GM20431 (cell line): ENCODE measurements at regions not wholly inside any gene's neighbourhood (a gene's known extent, or its start where the extent isn't known, plus 50 kb on each side); places are given as distances from the start of the nearest gene placed in this dataset.

Experiments used
- in situ Hi-C: fragments of 300-500 bp; cut with MseI, MboI; formaldehyde crosslinking; loops from one replicate; pipeline ENCODE4 v1.15.0; 2020; ENCODE audit warnings: low sequenced_read_pairs; ENCODE audit not compliant: unreplicated experiment

DNA sequence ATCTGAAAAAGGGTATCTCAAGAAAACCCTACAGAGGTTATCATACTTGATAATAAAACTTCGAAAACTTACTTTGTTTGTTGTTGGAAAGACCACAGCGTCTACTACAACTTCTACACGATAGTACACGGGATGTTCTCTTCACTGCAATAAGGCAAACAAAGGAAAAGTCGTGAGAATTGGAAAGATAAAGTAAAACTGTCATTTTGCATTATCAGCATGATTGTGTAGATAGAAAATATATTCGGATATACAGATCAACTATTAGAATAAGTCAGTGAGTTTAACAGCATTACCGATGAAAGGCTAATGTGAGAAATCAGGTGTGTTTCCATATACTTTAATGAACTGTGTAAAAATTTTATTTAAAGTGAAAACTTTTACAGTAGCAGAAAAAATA is 287.4 kb downstream of the KLF6 start:
- in situ Hi-C loops, result no loop called here

DNA sequence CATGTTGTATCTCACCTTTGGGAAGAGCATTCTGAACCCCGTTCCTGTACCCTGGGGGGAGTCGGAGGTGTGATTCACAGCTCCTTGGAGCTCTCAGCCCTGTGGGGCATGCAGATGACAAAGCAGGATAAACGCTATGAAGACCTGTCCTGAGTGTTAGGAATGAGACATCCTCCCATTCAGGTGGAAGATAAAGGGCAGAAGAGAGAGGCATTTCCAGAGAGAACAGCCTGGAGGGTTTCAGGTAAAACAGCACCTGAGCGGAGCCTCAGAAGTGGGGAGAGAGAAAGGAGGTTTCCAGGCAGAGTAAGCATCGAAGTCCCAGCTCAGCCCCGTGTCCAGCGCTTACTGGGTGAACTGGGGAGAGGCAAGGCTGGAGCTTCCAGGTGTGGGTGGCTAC is 288.9 kb downstream of the KLF6 start:
- in situ Hi-C loops, result no loop called here

DNA sequence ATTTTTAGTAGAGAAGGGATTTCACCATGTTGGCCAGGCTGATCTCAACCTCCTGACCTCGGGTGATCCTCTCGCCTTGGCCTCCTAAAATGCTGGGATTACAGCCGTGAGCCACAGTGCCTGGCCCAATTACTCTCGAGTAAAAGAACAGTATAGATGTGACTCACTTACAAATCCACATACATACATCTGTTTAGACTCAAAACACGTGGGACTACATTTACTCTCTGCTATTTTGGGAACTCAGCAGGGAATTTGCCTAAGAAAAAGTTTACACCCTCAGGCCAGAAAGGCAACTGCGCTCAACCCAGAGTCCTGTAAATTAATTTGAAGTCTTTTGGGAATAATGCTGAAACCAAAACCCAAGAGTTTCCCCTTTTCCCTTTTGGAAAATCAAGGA is 289.7 kb downstream of the KLF6 start:
- in situ Hi-C loops, result no loop called here

DNA sequence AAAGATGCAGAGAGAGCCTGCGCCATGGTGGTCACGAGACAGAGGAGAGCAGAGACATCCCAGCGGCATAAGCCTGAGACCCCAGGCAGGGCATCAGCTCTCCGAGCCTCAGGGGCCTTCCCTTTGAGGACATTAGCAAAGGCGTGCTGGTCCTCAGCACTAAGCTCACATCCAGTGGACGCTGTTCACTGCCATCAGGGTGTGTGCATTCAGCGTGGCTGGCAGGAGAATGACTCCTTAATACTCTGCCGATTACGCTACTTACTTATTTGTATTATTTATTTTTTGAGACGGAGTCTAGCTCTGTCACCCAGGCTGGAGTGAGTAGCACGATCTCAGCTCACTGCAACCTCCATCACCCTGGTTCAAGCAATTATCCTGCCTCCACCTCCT is 290.2 kb downstream of the KLF6 start:
- in situ Hi-C loops, result no loop called here

DNA sequence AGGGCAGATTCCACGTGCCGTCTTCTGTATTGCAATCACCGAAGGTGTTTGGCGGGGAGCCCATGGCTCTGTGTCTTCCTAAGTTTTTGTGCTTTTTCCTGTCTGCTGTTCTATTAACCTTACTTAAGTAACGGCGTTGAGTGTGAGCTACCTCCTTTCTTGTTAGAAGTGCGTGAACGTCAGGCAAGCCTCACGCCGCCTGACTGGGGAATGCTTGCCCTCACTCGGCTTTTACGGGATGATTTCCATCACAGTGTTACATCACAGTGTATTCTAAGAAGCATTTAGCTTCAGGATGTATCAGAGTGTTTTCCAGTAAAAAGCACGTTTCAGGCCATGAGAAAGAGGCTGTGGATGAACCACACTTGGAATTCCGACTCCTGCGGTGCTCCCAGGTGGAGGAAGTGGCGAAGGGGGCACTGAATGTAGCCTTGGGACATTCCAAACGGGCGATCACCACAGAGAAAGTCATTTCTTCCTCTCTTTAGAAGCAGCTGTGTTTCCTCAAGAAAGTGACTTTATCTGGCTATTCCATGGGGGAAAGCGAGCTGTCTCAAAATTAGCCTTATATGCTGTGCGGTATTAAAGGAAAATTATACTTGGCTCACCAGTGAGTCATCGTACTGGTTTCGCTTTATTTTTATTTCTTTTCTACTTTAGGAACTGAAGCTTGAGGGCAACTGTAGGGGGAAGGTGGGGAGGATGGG is 290.7 kb downstream of the KLF6 start:
- in situ Hi-C loops, result no loop called here

DNA sequence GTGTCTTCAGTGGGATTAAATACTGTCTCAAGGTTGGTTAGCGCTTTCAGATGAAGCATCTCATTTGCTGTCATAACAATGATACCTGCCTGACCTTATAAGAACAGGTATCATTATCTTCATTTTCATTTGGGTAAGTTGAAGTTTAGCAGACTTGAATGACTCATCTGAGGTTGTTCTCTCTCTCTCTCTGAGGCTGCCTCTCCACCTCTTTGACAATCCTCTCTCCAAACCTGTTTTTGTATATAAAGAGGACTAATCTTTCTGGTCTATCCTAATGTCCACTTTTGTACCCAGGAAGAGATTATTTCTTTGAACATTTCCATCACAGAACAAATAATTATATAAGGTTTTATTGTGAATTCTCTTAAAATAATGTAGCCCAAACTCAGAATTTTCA is 291.4 kb downstream of the KLF6 start:
- in situ Hi-C loops, result no loop called here

DNA sequence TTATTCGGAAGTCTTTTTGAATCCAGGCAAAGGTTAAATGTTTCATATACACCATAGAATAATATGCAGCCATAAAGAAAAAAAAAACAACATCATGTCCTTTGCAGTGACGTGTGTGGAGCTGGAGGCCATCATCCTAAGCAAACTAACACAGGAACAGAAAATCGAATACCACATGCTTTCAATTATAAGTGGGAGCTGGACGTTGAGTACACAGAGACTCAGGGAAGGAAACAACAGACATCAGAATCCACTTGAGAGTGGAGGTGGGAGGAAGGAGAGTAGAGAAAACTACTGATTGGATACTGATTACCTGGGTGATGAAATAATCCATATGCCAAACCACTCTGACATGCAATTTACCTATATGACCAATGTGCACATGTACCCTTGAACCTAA is 293.4 kb downstream of the KLF6 start:
- in situ Hi-C loops, result no loop called here

DNA sequence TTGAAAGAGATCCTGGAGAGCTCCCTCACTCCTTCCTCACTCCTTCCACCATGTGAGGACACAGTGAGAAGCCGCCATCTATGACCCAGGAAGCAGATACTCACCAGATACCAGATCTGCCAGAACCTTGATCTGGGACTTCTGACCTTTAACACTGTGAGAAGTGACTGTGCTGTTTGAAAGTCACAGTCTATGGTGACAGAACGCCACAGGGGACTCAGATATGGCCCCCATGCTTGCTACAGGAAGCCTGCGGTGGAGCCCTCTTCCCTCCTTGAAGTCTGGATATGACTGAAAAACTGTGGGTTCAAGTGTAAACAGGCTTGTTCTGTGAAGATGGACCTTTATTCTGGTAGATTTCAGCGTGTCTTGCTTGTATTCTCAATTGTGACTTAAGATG is 297.8 kb downstream of the KLF6 start:
- in situ Hi-C loops, result no loop called here

DNA sequence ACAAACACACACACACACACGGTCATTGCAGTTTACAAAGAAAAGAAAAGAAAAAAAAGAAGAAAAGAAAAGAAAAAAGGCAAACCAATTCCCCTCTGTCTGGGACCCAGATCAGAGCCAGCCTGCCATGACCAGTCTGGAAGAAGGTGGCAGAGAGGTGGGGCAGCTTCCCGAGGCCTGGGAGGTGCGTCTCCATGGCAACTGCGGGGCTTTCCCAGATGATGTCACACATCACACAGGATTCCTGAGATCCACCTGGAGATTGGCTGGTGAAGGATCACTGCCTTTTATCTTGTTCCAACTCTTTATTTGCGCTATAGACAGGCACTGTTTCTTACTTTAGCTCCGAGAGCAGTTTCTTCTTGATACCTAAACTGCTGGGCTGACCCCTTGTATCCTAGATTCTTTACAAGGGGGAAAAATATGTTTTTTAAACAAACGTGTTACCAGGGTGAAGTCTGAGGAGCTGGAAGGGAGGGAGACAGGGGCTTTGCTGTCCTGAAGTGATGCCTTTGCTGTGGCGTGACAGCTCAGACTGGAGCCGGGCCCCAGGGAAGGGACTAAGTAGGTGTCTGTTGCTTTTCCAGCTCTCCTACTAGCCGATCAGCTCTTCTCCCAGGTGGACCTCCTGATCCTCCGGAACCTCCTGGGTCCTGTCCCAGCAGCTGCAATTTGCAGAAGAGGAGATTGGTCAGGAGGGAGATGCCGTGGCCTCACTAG is 298.5 kb downstream of the KLF6 start:
- in situ Hi-C loops, result no loop called here

DNA sequence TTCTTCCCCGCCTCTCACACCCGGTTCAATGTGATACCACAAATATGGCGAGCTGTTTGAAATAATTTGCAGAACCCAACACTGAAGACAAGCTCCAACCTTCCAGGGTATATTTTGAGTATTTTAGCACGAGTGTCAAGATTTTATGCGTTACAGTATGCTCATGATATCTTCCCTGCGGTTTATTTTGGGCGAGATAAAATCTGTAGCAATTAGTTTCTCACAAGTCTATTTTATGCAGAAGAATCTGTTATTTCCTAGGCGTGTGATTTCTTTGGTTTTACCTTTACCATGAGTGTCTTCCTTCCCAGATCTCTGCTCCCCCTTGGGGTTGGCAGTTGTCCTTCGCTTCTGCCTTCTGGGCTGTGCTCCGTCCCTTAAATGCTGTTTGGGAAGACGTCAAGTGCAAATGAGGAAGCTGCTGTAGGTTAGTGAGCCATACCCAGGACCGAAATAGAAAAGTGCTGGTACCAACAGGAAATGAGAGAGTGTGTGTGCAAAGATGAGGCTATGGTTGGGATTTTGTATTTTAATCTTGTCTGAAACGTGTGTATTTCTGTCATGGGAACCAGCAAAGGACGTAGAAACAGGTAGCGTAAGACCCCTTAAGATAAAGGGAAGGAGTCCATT is 299.8 kb downstream of the KLF6 start:
- in situ Hi-C loops, result no loop called here

DNA sequence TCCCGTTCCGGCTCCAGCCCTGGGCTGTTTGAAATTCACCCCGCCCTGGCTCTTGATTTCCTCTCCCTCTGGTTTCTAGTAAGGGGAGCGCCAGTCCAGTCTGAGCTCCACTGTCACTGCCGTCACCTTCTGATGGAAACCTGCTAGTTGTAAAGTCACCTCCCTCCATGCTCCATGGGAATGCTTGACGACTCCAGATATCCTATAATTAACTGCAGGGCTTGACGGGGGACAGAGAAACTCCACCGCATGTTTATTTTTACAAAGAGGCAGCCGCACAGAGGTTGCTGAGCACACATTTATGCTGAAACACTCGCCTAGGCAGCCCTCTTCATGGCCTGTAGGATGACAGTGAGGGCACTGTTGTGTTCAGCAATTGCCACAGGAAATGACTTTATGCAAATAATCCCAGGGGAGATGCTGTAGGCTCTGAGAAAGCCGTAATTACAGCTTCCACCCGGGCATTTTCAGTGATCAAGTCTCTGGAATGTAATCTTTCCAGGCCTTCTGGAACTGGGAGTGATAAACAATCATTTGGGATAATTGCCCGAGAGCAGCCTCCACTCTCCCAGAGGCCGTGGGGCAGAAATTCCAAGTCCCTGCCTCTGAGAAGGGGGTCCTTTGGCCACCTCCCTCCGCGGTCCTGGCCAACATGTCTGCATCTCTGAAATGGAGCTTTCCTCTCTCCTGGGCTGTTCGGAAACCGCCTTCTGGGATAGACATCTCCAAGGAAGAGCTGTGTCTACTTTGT is 300.5 kb downstream of the KLF6 start:
- in situ Hi-C loops, result no loop called here

DNA sequence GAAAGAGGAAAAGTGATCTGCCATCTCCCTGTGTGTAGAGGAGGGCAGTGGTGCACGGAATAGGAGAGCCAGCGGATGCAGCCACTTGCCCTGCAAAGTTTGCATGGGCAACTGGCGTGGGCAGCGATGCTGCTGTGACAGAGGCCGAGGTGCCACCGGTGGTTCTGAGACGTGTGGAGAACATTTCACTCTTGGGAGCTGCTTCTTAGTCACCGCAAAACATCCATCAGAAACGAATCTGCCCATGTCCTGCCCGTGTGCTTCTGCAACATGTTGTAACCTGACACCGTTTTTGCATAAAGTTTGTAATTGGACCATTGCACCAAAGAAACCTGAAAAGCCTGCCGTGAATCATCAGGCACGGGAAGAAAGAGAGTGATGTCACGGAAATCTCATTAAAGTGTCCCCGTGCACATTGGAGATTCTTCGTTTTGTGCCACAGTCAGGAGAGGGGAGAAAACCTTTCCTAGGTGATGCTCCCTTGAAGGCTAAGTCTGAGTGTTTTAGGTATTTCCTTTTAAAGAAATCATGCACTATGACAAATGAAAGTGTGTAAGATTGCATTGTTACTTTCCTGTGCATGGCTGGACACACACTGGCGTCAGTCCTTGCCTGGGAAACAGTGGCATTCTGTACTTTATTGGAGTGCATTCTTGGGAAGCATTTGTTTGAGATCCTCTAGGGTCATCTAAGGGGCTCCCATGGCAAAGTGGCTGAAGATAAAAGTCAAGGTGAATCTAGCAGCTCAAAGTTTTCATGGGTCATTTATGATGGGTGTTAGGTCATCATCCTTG is 302.6 kb downstream of the KLF6 start:
- in situ Hi-C loops, result no loop called here

DNA sequence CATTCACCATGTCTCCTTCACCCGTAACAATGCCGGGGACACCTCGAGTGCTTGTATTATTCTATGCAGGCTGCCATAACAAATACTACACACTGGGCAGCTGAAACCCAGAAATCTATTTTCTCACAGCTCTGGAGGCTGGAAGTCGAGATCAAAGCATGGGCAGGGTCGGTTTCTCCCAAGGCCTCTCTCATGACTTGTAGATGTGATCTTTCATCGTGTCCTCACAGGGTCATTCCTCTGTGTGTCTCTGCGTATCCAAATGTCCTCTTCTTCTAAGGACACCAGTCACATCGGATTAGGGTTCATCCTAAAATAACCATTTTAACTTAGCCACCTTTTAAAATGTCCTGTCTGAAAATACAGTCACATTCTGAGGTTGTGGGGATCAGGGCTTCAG is 303.5 kb downstream of the KLF6 start:
- in situ Hi-C loops, result no loop called here

DNA sequence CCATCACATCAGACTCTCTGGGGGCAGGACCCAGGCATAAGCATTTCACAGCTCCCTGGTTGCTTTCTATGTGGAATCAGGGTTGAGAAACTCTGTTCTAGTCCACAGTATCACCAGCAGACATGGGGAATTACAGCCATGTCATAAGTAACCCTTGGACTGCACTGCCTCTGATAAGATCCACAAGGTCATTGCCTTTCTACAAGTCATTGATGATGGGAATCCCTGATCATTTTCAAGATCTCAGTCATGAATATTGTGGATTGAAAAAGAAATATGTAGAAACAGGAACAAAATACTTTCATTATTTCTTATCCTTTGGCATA is 304.1 kb downstream of the KLF6 start:
- in situ Hi-C loops, result no loop called here

DNA sequence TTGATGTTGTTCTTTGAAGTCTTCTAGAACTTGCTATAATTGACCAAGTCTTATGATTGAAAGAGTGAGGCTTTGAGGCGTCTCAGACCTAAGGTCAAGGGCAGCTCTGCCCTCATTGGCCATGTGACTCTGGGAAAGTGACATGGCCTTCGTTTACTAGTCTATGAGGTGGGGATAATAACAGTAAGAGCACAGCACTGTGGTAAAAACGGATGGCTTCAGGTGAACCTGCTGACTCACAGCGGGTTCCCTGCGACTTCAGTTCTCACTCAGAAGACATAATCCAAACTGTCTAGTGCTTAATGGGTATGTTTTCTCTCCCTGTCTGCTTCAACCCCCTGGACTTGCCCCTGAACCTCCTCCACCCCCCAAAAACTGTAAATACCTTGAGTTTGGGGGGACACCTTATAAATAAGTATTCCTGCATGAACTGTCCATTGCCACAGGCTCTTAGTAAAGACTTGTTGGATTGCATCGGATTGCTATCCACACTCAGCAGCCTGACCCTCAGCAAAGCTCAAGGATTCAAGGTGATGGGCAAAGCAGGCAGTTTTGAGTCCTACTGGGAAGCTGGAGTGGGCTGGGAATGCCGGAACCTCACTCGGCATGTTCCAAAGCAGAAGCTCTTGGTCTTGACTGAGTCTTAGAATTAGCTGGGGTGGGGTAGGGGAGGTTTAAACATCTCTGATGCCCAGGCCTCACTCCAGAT is 304.6 kb downstream of the KLF6 start:
- in situ Hi-C loops, result no loop called here

DNA sequence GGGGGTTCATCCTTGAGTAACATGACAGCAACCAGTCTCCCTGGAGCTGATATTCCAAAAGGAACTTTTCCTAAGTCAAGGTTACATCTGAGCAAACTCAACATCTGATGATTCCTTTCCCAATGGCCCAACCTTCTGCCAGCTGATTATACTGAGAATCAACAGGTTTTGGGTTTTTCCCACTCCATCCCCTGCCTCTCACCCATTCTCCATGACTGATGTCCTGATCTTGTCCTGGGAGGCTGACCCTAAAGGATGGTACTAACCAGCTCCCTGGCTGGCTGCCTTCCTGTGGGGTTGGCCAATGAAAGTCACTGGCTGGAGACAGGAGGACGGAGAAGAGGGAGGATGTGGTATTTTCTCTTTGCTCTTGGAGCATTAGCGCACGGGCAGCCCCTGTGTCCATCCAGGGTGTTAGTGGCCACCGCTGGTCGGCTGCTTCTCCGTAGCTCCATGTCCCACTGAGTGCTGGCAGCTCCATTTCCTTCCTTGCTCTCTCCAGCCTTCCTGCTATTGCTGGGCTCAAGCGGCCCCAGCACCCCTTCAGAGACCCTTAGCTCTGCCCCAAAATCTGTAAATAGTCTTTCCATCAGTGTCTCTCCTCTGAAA is 306.2 kb upstream of the PITRM1 start:
- in situ Hi-C loops, result no loop called here

DNA sequence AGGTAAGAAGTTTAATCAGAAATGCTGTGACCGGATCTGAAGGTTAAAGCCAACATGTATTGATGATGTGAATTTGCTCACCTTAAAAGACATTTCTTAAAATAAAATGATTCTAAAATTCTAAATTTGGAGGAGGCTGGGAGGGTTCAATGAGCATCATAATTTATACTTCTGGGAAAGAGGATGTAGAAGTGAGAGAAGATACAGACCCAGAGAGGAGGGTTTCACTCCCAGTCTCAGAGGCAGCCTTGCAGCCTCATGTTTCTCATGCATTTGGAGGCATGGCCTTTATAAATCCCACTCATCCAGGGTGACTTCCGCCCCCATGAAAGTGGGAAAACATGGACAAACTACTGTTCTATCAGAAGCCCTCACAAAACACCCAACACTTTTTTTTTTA is 305.6 kb upstream of the PITRM1 start:
- in situ Hi-C loops, result no loop called here

DNA sequence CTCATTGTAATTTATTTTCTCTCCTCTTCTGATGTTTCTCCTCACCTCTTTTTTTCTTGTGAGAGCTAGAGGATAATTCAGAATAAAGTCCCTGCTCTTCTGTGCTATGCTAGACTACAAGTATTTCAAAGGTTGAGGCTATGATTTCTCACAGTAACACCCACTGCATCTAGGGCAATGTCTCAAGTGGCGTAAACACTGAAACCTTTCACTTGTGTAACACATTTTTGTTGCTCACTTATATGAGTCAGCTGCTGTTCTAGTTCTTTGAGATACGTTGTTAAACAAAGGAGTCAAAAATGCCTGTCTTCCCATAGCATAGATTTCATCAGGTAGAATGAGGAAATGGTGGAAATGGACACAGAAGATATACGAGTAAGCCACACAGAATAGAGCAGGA is 305.1 kb upstream of the PITRM1 start:
- in situ Hi-C loops, result no loop called here
